Stimulated activated CD8-positive, alpha-beta memory T cell treated with anti-CD3 and anti-CD28 coated beads, Interleukin-7, amount 100 ng/mL, for 4 hours (primary cell): ENCODE measurements at regions not wholly inside any gene's neighbourhood (a gene's known extent, or its start where the extent isn't known, plus 50 kb on each side); places are given as distances from the start of the nearest gene placed in this dataset.
"Not testable (repeated sequence)": the region's sequence is repeated elsewhere in the genome, so short reads cannot be mapped to it uniquely, and the experiment has no call there.

Experiments used
- DNase-seq, 2 donors: peaks; one replicate each; pipeline ENCODE4 v3.0.0-alpha.2; 2020; ENCODE audit warnings: low read depth in 2 of 2

- no peak for DNase-seq
These were observed 139.3 kb downstream of the SPP2 start for GRCh38 chr2:234189786-234190300.

GRCh38 chr2:234189230-234189629 is 138.7 kb downstream of the SPP2 start:
- no peak for DNase-seq

- no peak for DNase-seq
These were observed 137.2 kb downstream of the SPP2 start for GRCh38 chr2:234187646-234188174.

- no peak for DNase-seq
These were observed 130.6 kb downstream of the SPP2 start for GRCh38 chr2:234181121-234181520.

- no peak for DNase-seq
These were observed 128.5 kb downstream of the SPP2 start for GRCh38 chr2:234179031-234179363.

- DNase-seq: no peak
These were observed 128.0 kb downstream of the SPP2 start for GRCh38 chr2:234178330-234179030.

- DNase-seq: no peak
These were observed 125.1 kb downstream of the SPP2 start for GRCh38 chr2:234175649-234176048.

- DNase-seq: no peak
These were observed 124.2 kb downstream of the SPP2 start for GRCh38 chr2:234174742-234175141.

- no peak for DNase-seq
These were observed 122.0 kb downstream of the SPP2 start for GRCh38 chr2:234172532-234172931.

- no peak for DNase-seq
These were observed 121.6 kb downstream of the SPP2 start for GRCh38 chr2:234172066-234172465.

- no peak for DNase-seq
These were observed 121.2 kb downstream of the SPP2 start for GRCh38 chr2:234171666-234172065.

GRCh38 chr2:234169674-234170073 is 119.2 kb downstream of the SPP2 start:
- DNase-seq: no peak

GRCh38 chr2:234168605-234169570 is 118.4 kb downstream of the SPP2 start:
- DNase-seq: not testable (repeated sequence)

- no peak for DNase-seq
These were observed 116.0 kb downstream of the SPP2 start for GRCh38 chr2:234166531-234166930.

GRCh38 chr2:234165421-234165820 is 114.9 kb downstream of the SPP2 start:
- no peak for DNase-seq

- peak; percentile 11 to 51 for DNase-seq
These were observed 114.3 kb downstream of the SPP2 start for GRCh38 chr2:234164493-234165413.

- no peak for DNase-seq
These were observed 113.1 kb downstream of the SPP2 start for GRCh38 chr2:234163510-234164045.

GRCh38 chr2:234162861-234163260 is 112.4 kb downstream of the SPP2 start:
- DNase-seq: no peak

- DNase-seq: no peak
These were observed 111.4 kb downstream of the SPP2 start for GRCh38 chr2:234161932-234162331.

- no peak for DNase-seq
These were observed 108.3 kb downstream of the SPP2 start for GRCh38 chr2:234158812-234159211.
